Heart right ventricle (tissue), 16 donors: ENCODE measurements at regions not wholly inside any gene's neighbourhood (a gene's known extent, or its start where the extent isn't known, plus 50 kb on each side); places are given as distances from the start of the nearest gene placed in this dataset.

Experiments
- ATAC-seq, 8 donors: fragments of 200-7000 bp; cut with Tn5 transposase; one replicate each; pipeline ENCODE4 v1.9.1; 2020; ENCODE audit warnings: mild to moderate bottlenecking in 8 of 8, moderate library complexity in 8 of 8, moderate number of reproducible peaks in 1 of 8
- DNase-seq, 2 donors: peaks; one replicate each; pipeline ENCODE4 v3.0.0-alpha.2; 2020
- H3K27ac ChIP-seq, 10 donors: fragments of 200-600 bp; sonication (generic) in 2 of 10; one replicate each; pipeline versions ENCODE4 v1.5.0 to v1.8.0; 2020 to 2022; ENCODE audit warnings: mild to moderate bottlenecking in 3 of 10
- H3K27me3 ChIP-seq, 7 donors: fragments of 200-600 bp; one replicate each; pipeline ENCODE4 v1.8.0; 2021 to 2022; ENCODE audit warnings: mild to moderate bottlenecking in 2 of 7
- H3K36me3 ChIP-seq, 9 donors: fragments of 200-600 bp; sonication (generic) in 1 of 9; one replicate each; pipeline versions ENCODE4 v1.5.0 to v1.8.0; 2020 to 2022; ENCODE audit warnings: mild to moderate bottlenecking in 2 of 9
- H3K4me1 ChIP-seq, 9 donors: fragments of 200-600 bp; sonication (generic) in 1 of 9; one replicate each; pipeline versions ENCODE4 v1.5.0 to v1.8.0; 2020 to 2022; ENCODE audit warnings: mild to moderate bottlenecking in 4 of 9
- H3K4me3 ChIP-seq, 10 donors: fragments of 200-600 bp; sonication (generic) in 2 of 10; one replicate each; pipeline versions ENCODE4 v1.5.0 to v1.8.0; 2020 to 2022; ENCODE audit warnings: mild to moderate bottlenecking in 7 of 10, moderate library complexity in 2 of 10
- H3K9me3 ChIP-seq, 11 donors: fragments of 200-600 bp in 10 of 11; sonication (generic) in 2 of 11; one replicate each; pipeline versions ENCODE4 v1.5.0 to v1.8.0; 2013 to 2022; ENCODE audit warnings: mild to moderate bottlenecking in 2 of 11, control low read depth in 1 of 11, moderate library complexity in 1 of 11
- WGBS, 2 donors: extraction: QIAGEN DNeasy Blood & Tissue Kit; methylation state at CpG; one replicate each; pipeline ENCODE4 v1.1.7; 2013; ENCODE audit warnings: inconsistent platforms in 1 of 2; 5-methylcytosine and 5-hydroxymethylcytosine counted together
- intact Hi-C, 10 donors: fragments of 100-400 bp; cut with DNase I; formaldehyde crosslinking; loops; one replicate each; pipeline versions ENCODE4 v1.11.1 to v1.14.2; 2022
- TF ChIP-seq, protein P1 (sequence below), 9 donors: fragments of 200-600 bp; sonication (generic) in 2 of 9; IDR thresholded peaks; one replicate each; pipeline versions ENCODE4 v1.5.0 to v1.8.0; 2021 to 2022; ENCODE audit warnings: antibody characterized with exemption in 9 of 9, mild to moderate bottlenecking in 5 of 9, moderate library complexity in 1 of 9
- donor health status: Arrhythmogenic right ventricular cardiomyopathy.
- donor health status: ischemic (EF 13 %, LVEDD 7.1; RV severe dilation, severe dysfunction).
- donor health status: healthy with polysubstance abuse.
- donor health status: DM: no; HTN: yes; CAD: no.
- donor health status: DM: no; HTN: no; CAD: no.
- donor health status: ischemic (EF 25% LVEDD 6.9; RV normal size, moderate dysfunction).
- donor health status: ischemic (EF 25% LVEDD 5.7; RV mildly dilated, moderate dysfunction).
- donor health status: healthy.
- donor health status: DM: yes; HTN: yes; CAD: no.
- donor health status: Ischemic cardiomyopathy.
- donor health status: ischemic (EF 35%, LVEDD 5.7; RV mildly dilated, moderate dysfunction).
- donor health status: nonischemic (EF 11% LVEDD 7.7; RV severe dilation, severe dysfunction).
- donor health status: DM: yes; HTN: yes; CAD: no.
- donor health status: PGD.
- donor health status: ischemic (EF 29% LVEDD 5.4; RV normal size, mild dysfunction).
- donor health status: nonischemic (EF 23%, LVEDD 6.1; RV moderate dilation, normal function).

DNA sequence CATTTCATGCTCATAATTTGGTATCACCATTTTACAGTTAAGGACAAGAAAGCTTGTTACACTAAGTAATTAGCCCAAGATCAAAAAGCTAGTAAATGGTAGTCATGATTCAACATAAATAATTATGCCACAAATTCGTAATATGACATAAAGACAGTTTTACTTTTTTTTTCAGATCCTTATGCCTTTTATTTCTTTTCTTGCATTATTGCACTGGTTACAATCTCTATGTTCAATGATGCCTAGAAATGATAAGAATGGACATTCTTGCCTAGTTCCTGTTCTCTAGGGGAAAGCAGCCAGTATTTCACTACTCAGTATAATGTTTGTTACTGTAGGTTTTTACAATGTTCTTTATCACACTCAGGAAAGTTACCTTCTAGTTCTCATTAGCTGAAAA lies 106.4 kb upstream of the ARHGAP5 start:
- 94 to 96% methylated on average over 1 of the region's 1 CpG for WGBS, 2 donors
- intact Hi-C loops = no loop called here
- H3K36me3 ChIP-seq = no peaks in the 10 kb centered on the region
- no peak for DNase-seq
- TF ChIP-seq, protein P1, sequence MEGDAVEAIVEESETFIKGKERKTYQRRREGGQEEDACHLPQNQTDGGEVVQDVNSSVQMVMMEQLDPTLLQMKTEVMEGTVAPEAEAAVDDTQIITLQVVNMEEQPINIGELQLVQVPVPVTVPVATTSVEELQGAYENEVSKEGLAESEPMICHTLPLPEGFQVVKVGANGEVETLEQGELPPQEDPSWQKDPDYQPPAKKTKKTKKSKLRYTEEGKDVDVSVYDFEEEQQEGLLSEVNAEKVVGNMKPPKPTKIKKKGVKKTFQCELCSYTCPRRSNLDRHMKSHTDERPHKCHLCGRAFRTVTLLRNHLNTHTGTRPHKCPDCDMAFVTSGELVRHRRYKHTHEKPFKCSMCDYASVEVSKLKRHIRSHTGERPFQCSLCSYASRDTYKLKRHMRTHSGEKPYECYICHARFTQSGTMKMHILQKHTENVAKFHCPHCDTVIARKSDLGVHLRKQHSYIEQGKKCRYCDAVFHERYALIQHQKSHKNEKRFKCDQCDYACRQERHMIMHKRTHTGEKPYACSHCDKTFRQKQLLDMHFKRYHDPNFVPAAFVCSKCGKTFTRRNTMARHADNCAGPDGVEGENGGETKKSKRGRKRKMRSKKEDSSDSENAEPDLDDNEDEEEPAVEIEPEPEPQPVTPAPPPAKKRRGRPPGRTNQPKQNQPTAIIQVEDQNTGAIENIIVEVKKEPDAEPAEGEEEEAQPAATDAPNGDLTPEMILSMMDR (IDR thresholded peaks at IDR 0.05) = no peak
- H3K9me3 ChIP-seq = peaks cover 0 to 47% (median 14%) of the 10 kb centered on the region in 11 donors
- no peak for ATAC-seq
- no peaks in the 10 kb centered on the region for H3K27me3 ChIP-seq
- H3K4me3 ChIP-seq = no peak overlapping the region
- no peak overlapping the region for H3K27ac ChIP-seq
- peaks cover 0 to 40% (median 36%) of the 10 kb centered on the region in 9 donors for H3K4me1 ChIP-seq

DNA sequence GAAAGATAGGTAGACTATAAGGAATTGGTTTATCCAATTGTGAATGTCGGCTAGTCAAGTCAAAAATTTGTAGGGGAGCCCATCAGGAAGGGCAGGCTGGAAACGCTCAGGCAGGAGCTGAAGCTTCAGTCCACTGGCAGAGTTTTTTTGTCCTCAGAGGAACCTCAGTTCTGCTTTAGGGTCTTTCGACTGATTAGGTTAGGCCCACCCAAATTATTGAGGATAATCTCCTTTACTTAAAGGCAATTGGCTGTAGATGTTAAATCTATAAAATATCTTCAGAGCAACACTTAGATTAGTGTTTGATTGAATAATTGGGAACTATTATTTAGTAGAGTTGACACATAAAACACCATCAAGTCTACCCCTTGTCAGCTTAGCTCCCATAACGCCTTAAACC lies 105.5 kb upstream of the ARHGAP5 start:
- no peaks in the 10 kb centered on the region for H3K36me3 ChIP-seq
- 94 to 99% methylated on average over 4 of the region's 4 CpGs for WGBS, 2 donors
- DNase-seq (no peak), ATAC-seq (no peak)
- intact Hi-C loops = no loop called here
- no peaks in the 10 kb centered on the region for H3K27me3 ChIP-seq
- peaks cover 0 to 32% (median 29%) of the 10 kb centered on the region in 9 donors for H3K4me1 ChIP-seq
- H3K27ac ChIP-seq = no peak overlapping the region
- peaks cover 0 to 47% (median 14%) of the 10 kb centered on the region in 11 donors for H3K9me3 ChIP-seq
- no peak overlapping the region for H3K4me3 ChIP-seq
- TF ChIP-seq, protein P1 (IDR thresholded peaks at IDR 0.05) = no peak

DNA sequence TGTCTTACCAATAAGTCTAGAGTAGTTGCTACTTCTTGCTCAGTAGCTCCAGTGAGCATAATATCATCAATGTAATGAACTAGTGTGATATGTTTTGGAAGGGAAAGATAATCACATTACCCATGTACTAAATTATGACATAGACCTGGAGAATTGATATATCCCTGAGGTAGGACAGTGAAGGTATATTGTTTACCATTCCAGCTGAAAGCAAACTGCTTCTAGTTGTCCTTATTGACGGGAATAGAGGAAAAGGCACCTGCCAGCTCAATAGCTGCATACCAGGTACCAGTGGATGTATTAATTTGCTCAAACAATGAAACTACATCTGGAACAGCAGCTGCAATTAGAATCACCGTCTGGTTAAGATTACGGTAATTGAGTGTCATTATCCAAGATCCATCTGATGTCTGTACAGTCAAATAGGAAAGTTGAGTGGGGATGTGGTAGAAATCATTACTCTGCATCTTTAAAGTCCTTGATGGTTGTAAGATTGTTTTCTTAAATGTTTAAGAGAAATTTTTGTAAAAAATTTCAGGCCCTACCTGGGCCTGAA lies 100.0 kb upstream of the ARHGAP5 start:
- TF ChIP-seq, protein P1 (IDR thresholded peaks at IDR 0.05) = no peak
- no peak overlapping the region for H3K4me3 ChIP-seq
- H3K4me1 ChIP-seq = peaks cover 0 to 15% (median 5%) of the 10 kb centered on the region in 9 donors
- 87 to 97% methylated on average over 3 of the region's 3 CpGs for WGBS, 2 donors
- no peaks in the 10 kb centered on the region for H3K27me3 ChIP-seq
- no peaks in the 10 kb centered on the region for H3K36me3 ChIP-seq
- intact Hi-C loops = no loop called here
- ATAC-seq = no peak
- no peak for DNase-seq
- no peak overlapping the region for H3K27ac ChIP-seq
- peaks cover 0 to 41% (median 3%) of the 10 kb centered on the region in 11 donors for H3K9me3 ChIP-seq

DNA sequence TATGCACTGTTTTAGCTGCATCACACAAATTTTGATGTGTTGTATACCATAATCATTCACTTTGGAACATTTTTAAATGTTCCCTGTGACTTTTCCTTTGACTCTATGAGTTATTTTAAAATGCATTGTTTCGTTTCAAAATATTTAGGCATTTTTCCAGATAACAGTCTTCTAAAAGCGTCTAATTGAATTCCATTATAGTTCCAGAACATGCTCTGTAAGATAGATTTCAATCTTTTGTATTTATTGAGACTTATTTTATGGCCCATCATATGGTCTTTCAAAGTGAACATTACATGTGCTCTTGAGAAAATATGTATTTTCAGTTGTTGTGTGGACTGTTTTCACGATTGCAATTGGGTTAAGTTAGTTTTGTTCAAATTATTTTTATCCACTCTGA lies 98.7 kb upstream of the ARHGAP5 start:
- Histone ChIP-seq H3K9me3 (peaks cover 0 to 45% (median 12%) of the 10 kb centered on the region in 11 donors), H3K27ac (peak overlapping the region in 2 of 10 donors; percentile 2 to 15), H3K4me1 (peaks cover 0 to 15% (median 5%) of the 10 kb centered on the region in 9 donors), H3K36me3 (no peaks in the 10 kb centered on the region), H3K4me3 (no peak overlapping the region), H3K27me3 (no peaks in the 10 kb centered on the region)
- intact Hi-C loops = no loop called here
- TF ChIP-seq, protein P1 (IDR thresholded peaks at IDR 0.05) = no peak
- 27 to 30% methylated on average over 3 of the region's 3 CpGs for WGBS, 2 donors
- ATAC-seq (no peak), DNase-seq (no peak)
